LNCaP clone FGC (cell line): ENCODE measurements at regions not wholly inside any gene's neighbourhood (a gene's known extent, or its start where the extent isn't known, plus 50 kb on each side); places are given as distances from the start of the nearest gene placed in this dataset.

Experiments used
- DNase-seq: peaks from one replicate; pipeline ENCODE4 v3.0.0-alpha.2; 2011; ENCODE audit warnings: low read depth
- H3K4me3 ChIP-seq: 2 replicates; pipeline ENCODE4 v1.5.1; 2011; ENCODE audit warnings: mild to moderate bottlenecking, low read depth, low read length, control low read depth
- TF ChIP-seq, protein P1 (sequence below): IDR thresholded peaks from 2 replicates; pipeline ENCODE4 v1.5.1; 2012; ENCODE audit warnings: mild to moderate bottlenecking; ENCODE audit not compliant: control insufficient read depth, insufficient read depth; ENCODE audit errors: extremely low read depth

- TF ChIP-seq, protein P1, sequence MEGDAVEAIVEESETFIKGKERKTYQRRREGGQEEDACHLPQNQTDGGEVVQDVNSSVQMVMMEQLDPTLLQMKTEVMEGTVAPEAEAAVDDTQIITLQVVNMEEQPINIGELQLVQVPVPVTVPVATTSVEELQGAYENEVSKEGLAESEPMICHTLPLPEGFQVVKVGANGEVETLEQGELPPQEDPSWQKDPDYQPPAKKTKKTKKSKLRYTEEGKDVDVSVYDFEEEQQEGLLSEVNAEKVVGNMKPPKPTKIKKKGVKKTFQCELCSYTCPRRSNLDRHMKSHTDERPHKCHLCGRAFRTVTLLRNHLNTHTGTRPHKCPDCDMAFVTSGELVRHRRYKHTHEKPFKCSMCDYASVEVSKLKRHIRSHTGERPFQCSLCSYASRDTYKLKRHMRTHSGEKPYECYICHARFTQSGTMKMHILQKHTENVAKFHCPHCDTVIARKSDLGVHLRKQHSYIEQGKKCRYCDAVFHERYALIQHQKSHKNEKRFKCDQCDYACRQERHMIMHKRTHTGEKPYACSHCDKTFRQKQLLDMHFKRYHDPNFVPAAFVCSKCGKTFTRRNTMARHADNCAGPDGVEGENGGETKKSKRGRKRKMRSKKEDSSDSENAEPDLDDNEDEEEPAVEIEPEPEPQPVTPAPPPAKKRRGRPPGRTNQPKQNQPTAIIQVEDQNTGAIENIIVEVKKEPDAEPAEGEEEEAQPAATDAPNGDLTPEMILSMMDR, result no peak
- no peak overlapping the region for H3K4me3 ChIP-seq
- DNase-seq, result no peak
These were observed 83.0 kb upstream of the CLDN18 start for GRCh38 chr3:137926991-137927390.

DNA sequence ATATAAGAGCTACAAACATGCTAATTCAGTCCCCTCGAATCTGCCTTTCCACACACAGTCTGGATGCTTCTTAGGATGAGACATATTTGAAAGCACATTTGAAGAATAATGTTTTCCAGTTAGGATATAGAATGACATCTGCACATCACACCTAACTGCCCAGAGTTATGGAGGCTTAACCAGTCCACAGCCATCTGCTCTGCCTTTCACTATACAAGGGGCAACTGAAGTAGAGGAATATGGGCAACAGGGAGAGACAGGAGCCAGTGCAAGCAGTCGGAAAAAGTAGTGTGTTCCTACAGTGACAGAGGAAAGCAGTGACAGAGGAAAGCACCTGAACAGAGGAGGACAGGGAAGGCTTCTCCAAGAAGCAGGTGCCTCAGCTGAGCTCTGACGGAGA is 79.0 kb upstream of the CLDN18 start:
- no peak overlapping the region for H3K4me3 ChIP-seq
- DNase-seq, result no peak
- TF ChIP-seq, protein P1, result no peak

DNA sequence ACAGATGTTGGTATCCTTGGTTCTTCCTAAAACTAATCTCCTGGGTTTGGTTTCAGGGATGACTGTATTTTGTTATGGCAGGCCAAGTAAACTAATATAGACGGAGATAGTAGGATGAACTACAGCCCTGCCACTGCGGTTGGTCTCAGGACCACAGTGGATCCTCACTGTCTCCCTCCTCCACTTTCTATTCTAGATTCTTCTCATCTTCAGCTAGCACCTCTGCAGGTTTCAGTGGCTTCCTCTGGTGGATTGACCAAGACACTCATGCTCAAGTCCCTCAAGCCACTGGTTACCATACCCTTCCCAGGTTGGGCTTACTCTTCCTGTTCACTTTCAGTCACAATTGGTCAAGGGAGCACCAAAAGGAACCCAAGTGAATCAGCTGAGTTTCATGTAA is 71.1 kb upstream of the CLDN18 start:
- no peak overlapping the region for H3K4me3 ChIP-seq
- TF ChIP-seq, protein P1, result no peak
- DNase-seq, result no peak

DNA sequence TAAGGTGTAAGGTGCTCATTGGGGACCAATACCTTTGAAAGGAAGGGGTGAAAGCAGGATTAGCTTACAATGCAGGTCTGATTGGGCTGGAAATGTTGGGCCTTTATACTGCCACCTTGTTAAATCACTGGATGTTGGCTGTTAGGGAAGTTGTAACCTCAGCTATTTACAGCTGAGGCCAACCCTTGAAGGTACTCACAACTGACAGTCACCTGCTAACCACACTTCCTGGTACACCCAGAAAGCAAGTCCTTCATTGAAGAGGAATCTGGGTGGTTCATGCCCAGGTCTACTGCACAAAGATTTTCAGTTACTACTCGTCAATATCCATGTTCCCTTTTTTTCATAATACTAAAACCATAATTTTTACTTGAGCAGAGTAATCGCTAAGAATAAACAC is 65.4 kb upstream of the CLDN18 start:
- no peak overlapping the region for H3K4me3 ChIP-seq
- TF ChIP-seq, protein P1, result no peak
- DNase-seq, result no peak

DNA sequence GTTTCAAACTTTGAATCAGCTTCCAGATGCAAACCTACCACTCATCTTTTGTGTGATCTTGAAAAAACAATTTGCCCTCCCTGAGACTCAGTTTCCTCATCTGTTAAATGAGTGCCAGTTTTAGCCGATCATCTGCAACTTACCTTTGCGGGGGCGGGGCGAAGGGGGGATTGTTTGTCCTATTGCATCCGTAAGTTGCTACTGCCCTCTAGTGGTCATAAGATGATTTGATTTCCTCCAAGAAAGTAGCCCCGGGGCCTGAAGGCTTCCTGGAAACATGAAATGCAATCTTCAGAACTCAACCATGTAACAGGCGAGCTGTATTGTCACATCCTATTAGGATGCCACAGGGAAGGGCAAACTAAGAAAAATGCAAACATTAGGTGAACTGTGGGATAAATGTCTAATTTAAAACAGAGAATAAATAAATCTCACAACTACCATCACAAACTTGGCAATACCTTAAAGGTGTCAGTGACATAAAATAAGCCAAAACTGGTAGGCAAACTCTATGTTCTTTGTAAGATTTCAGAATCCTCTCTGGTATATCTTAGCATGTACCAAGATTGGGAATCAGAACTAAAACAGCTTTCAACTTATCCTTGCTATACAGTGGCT is 63.5 kb upstream of the CLDN18 start:
- peak; percentile 41 for DNase-seq
- TF ChIP-seq, protein P1, result peak; percentile 81
- no peak overlapping the region for H3K4me3 ChIP-seq

DNA sequence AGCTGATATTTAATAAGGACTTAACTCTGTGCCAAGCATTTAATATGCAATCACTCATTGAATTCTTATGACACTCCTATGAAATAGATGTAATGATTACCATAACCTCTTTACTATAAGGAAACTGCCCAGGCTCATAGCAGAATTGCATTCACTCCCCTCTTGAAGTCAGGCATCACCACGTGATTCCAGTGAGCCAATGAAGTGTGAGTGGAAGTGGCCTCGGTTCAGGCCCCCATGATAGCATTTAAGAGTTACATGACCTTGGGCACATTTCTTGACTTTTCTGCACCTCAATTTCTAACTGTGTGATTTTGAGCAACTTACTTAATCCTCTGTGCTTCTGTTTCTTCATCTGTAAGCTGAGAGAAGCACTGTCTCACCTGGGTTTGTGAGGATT is 62.8 kb upstream of the CLDN18 start:
- TF ChIP-seq, protein P1, result no peak
- H3K4me3 ChIP-seq, result no peak overlapping the region
- DNase-seq, result no peak

GRCh38 chr3:137948400-137949072 is 61.4 kb upstream of the CLDN18 start:
- DNase-seq, result no peak
- H3K4me3 ChIP-seq, result no peak overlapping the region
- TF ChIP-seq, protein P1, result no peak
